Endothelial cell of umbilical vein (primary cell): ENCODE measurements at regions not wholly inside any gene's neighbourhood (a gene's known extent, or its start where the extent isn't known, plus 50 kb on each side); places are given as distances from the start of the nearest gene placed in this dataset.

Source experiments
- BruUV-seq: library from RNA; stranded (reverse); fragments of 400-500 nt; replicated peaks from 2 replicates; lab custom pipeline; 2021; lab: Mats Ljungman, UMichigan
- CTCF ChIA-PET: fragments of 300-600, 350-600 bp; sonication (Branson Sonifier 250); formaldehyde crosslinking; loops from one replicate; lab custom pipeline; 2021; ENCODE audit warnings: antibody characterized with exemption, inconsistent platforms; lab: Charles Lee
- POLR2A ChIA-PET: fragments of 300-600, 350-600 bp; sonication (Branson Sonifier 250); formaldehyde crosslinking; loops from one replicate; lab custom pipeline; 2021; ENCODE audit warnings: antibody characterized with exemption, inconsistent platforms; lab: Charles Lee
- DNase-seq: peaks from one replicate; pipeline ENCODE4 v3.0.0-alpha.2; 2011; ENCODE audit warnings: low read depth, low spot score
- FAIRE-seq: peaks from 2 replicates; lab custom pipeline; 2011; peaks lifted over from hg19 to GRCh38; lab: Jason Lieb, UNC
- H2AFZ ChIP-seq: 2 replicates; pipeline ENCODE4 v1.6.0; 2012; ENCODE audit warnings: low read depth, low read length, control low read depth, inconsistent platforms
- H3K27ac ChIP-seq: 2 replicates; pipeline ENCODE4 v1.5.1; 2011; ENCODE audit warnings: low read depth, mild to moderate bottlenecking, control low read depth, low read length, moderate library complexity; ENCODE audit not compliant: insufficient read depth
- H3K27me3 ChIP-seq, 2 experiments: 2 replicates each; pipeline versions ENCODE4 v1.6.0 to v1.6.1; 2011; ENCODE audit warnings: low read length in 2 of 2, mixed read lengths in 1 of 2; ENCODE audit not compliant: control insufficient read depth in 2 of 2, insufficient read depth in 2 of 2
- H3K36me3 ChIP-seq, 2 experiments: 2 replicates in 1 of 2; 3 replicates in 1 of 2; pipeline ENCODE4 v1.5.1; 2011; ENCODE audit warnings: low read length in 2 of 2, mild to moderate bottlenecking in 1 of 2, moderate library complexity in 1 of 2; ENCODE audit not compliant: control insufficient read depth in 2 of 2, insufficient read depth in 2 of 2; ENCODE audit errors: extremely low read depth in 1 of 2
- H3K4me1 ChIP-seq: 3 replicates; pipeline ENCODE4 v1.5.1; 2011; ENCODE audit warnings: mild to moderate bottlenecking, low read length; ENCODE audit not compliant: control insufficient read depth, insufficient read depth; ENCODE audit errors: extremely low read depth
- H3K4me2 ChIP-seq: 2 replicates; pipeline ENCODE4 v1.6.1; 2011; ENCODE audit warnings: low read length, control low read depth, mixed read lengths; ENCODE audit not compliant: insufficient read depth
- H3K4me3 ChIP-seq, 3 experiments: fragments of 200-600 bp in 1 of 3; sonication (generic), shearing (Covaris generic) in 1 of 3; replicated peaks in 1 of 3; 2 replicates each; pipeline ENCODE4 v1.5.1; 2011 to 2016; ENCODE audit warnings: control low read depth in 3 of 3, low read length in 3 of 3, mild to moderate bottlenecking in 2 of 3, inconsistent platforms in 1 of 3, low read depth in 1 of 3, moderate library complexity in 1 of 3; ENCODE audit not compliant: insufficient read depth in 1 of 3
- H3K79me2 ChIP-seq: 2 replicates; pipeline ENCODE4 v1.6.0; 2012; ENCODE audit warnings: low read length, inconsistent platforms; ENCODE audit not compliant: control insufficient read depth, insufficient read depth
- H3K9ac ChIP-seq: replicated peaks from 2 replicates; pipeline ENCODE3; 2011; ENCODE audit warnings: low read length, control low read depth; ENCODE audit not compliant: insufficient read depth; ENCODE audit errors: extremely low read depth
- H3K9me1 ChIP-seq: replicated peaks from 3 replicates; pipeline ENCODE4 v1.6.0; 2011; ENCODE audit warnings: mild to moderate bottlenecking, low read length; ENCODE audit not compliant: control insufficient read depth, insufficient read depth; ENCODE audit errors: extremely low read depth
- H3K9me3 ChIP-seq: replicated peaks from 2 replicates; pipeline ENCODE4 v1.5.1; 2012; ENCODE audit warnings: low read length, inconsistent platforms; ENCODE audit not compliant: control insufficient read depth, insufficient read depth
- H4K20me1 ChIP-seq: replicated peaks from 2 replicates; pipeline ENCODE3; 2011; ENCODE audit warnings: mild to moderate bottlenecking, low read length; ENCODE audit not compliant: control insufficient read depth, insufficient read depth; ENCODE audit errors: extremely low read depth
- EZH2 ChIP-seq: IDR thresholded peaks from 2 replicates; pipeline ENCODE4 v1.6.1; 2012; ENCODE audit warnings: borderline replicate concordance, low read depth, mild to moderate bottlenecking, moderate library complexity, low read length, inconsistent platforms; ENCODE audit not compliant: severe bottlenecking
- FOS ChIP-seq: IDR thresholded peaks from 2 replicates; pipeline ENCODE4 v1.6.1; 2011; ENCODE audit warnings: mild to moderate bottlenecking, low read length, moderate library complexity, borderline replicate concordance; ENCODE audit not compliant: insufficient read depth
- GATA2 ChIP-seq: IDR thresholded peaks from 2 replicates; pipeline ENCODE4 v1.7.0; 2011; ENCODE audit warnings: low read depth, mild to moderate bottlenecking, moderate library complexity, mixed read lengths, low read length; ENCODE audit not compliant: insufficient read length, insufficient read depth
- JUN ChIP-seq: IDR thresholded peaks from 2 replicates; pipeline ENCODE4 v1.6.1; 2011; ENCODE audit warnings: borderline replicate concordance, low read depth; ENCODE audit not compliant: insufficient read length, insufficient read depth
- MYC ChIP-seq: IDR thresholded peaks from one replicate; pipeline ENCODE4 v1.6.1; 2011; ENCODE audit warnings: mild to moderate bottlenecking, low read depth, low read length
- POLR2A ChIP-seq: IDR thresholded peaks from 2 replicates; pipeline ENCODE4 v1.6.1; 2012; ENCODE audit warnings: low read depth, mild to moderate bottlenecking, control low read depth, low read length
- POLR2AphosphoS5 ChIP-seq: IDR thresholded peaks from 2 replicates; pipeline ENCODE4 v1.6.1; 2012; ENCODE audit warnings: low read depth, mild to moderate bottlenecking, control low read depth, low read length, moderate library complexity; ENCODE audit not compliant: insufficient read depth
- dilution Hi-C: fragments of 300-500 bp; cut with MboI; formaldehyde crosslinking; loops from one replicate; pipeline ENCODE4 v1.15.0; 2019; ENCODE audit warnings: low sequenced_read_pairs; ENCODE audit not compliant: extremely low pct_ligation_motif_present
- intact Hi-C: fragments of 100-400 bp; cut with micrococcal nuclease; formaldehyde crosslinking; loops from one replicate; pipeline ENCODE4 v1.10.0; 2022
- TF ChIP-seq, protein P1 (sequence below), 2 donors: IDR thresholded peaks; 1 replicate in 1 of 2; 2 replicates in 1 of 2; pipeline ENCODE4 v1.5.1; 2011; ENCODE audit warnings: low read length in 2 of 2, mild to moderate bottlenecking in 2 of 2, moderate library complexity in 2 of 2, control low read depth in 1 of 2, inconsistent platforms in 1 of 2, low read depth in 1 of 2; ENCODE audit not compliant: insufficient read depth in 1 of 2; ENCODE audit errors: extremely low read depth in 1 of 2
- TF ChIP-seq, protein P2 (sequence below): IDR thresholded peaks from 2 replicates; pipeline ENCODE4 v1.6.1; 2011; ENCODE audit not compliant: insufficient read depth, insufficient read length

DNA sequence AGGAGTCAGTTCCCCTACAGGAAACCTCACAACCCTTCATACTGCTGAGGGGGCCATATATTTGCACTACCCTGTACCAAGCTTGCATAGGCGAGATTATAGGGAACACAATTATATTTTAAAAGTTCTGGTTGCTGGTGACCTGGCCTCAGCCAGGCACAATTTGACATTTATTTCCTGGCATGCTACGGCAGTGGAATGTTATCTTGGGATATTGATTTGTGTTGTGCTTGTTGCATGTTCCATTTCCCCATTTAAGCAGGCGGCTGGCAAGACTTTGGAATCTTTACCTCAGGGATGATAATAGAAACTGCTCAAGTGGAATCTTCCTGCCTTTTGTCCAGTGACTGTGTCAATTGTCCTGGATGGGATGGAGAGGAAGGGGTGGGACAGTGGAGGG lies 67.0 kb upstream of the RPS23 start:
- no peak for DNase-seq
- no peak overlapping the region for H3K4me2 ChIP-seq
- H3K4me3 ChIP-seq: no peak overlapping the region
- no peak overlapping the region for H3K27ac ChIP-seq
- no peaks in the 10 kb centered on the region for H3K4me1 ChIP-seq
- H3K9ac ChIP-seq: no peak overlapping the region
- no peak overlapping the region for H2AFZ ChIP-seq
- FAIRE-seq: no peak
- peaks cover 7% of the 10 kb centered on the region in 2 experiments for H3K27me3 ChIP-seq
- POLR2A ChIA-PET: no interaction called here
- dilution Hi-C loops (no loop called here), intact Hi-C loops (no loop called here)
- CTCF ChIA-PET: interaction anchor here (1.0 to 1.1 kb wide), 2 partner anchors 32 to 33 kb away, joined by 3 to 4 read pairs; no protein-coding TSS in a partner anchor
- H3K9me1 ChIP-seq: no peaks in the 10 kb centered on the region
- BruUV-seq: no TSS peak
- no peaks in the 10 kb centered on the region for H3K9me3 ChIP-seq
- H3K79me2 ChIP-seq: no peaks in the 10 kb centered on the region
- no peaks in the 10 kb centered on the region for H3K36me3 ChIP-seq
- H4K20me1 ChIP-seq: no peaks in the 10 kb centered on the region
- TF ChIP-seq FOS (no peak), EZH2 (no peak), POLR2A (no peak), JUN (no peak), POLR2AphosphoS5 (no peak), GATA2 (no peak), MYC (no peak)
- TF ChIP-seq, protein P1, sequence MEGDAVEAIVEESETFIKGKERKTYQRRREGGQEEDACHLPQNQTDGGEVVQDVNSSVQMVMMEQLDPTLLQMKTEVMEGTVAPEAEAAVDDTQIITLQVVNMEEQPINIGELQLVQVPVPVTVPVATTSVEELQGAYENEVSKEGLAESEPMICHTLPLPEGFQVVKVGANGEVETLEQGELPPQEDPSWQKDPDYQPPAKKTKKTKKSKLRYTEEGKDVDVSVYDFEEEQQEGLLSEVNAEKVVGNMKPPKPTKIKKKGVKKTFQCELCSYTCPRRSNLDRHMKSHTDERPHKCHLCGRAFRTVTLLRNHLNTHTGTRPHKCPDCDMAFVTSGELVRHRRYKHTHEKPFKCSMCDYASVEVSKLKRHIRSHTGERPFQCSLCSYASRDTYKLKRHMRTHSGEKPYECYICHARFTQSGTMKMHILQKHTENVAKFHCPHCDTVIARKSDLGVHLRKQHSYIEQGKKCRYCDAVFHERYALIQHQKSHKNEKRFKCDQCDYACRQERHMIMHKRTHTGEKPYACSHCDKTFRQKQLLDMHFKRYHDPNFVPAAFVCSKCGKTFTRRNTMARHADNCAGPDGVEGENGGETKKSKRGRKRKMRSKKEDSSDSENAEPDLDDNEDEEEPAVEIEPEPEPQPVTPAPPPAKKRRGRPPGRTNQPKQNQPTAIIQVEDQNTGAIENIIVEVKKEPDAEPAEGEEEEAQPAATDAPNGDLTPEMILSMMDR (IDR thresholded peaks at IDR 0.05; ENCODE audit: extremely low read depth in 1 of 2, insufficient read depth in 1 of 2, low read depth in 1 of 2, low read length in 2 of 2): no peak
- TF ChIP-seq, protein P2, sequence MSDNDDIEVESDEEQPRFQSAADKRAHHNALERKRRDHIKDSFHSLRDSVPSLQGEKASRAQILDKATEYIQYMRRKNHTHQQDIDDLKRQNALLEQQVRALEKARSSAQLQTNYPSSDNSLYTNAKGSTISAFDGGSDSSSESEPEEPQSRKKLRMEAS: no peak
